ENCODE measurements at regions not wholly inside any gene's neighbourhood (a gene's known extent, or its start where the extent isn't known, plus 50 kb on each side); places are given as distances from the start of the nearest gene placed in this dataset.

GRCh38 chr16:17567455-17567854, 96.7 kb upstream of the XYLT1 start:
- no peak for TF ChIP-seq POLR2A (IDR thresholded peaks at IDR 0.05)
- no peak for TF ChIP-seq CTCF (IDR thresholded peaks at IDR 0.05)
- no peak for TF ChIP-seq POLR2AphosphoS5 (IDR thresholded peaks at IDR 0.05)
